ENCODE measurements at regions not wholly inside any gene's neighbourhood (a gene's known extent, or its start where the extent isn't known, plus 50 kb on each side); places are given as distances from the start of the nearest gene placed in this dataset.

DNA sequence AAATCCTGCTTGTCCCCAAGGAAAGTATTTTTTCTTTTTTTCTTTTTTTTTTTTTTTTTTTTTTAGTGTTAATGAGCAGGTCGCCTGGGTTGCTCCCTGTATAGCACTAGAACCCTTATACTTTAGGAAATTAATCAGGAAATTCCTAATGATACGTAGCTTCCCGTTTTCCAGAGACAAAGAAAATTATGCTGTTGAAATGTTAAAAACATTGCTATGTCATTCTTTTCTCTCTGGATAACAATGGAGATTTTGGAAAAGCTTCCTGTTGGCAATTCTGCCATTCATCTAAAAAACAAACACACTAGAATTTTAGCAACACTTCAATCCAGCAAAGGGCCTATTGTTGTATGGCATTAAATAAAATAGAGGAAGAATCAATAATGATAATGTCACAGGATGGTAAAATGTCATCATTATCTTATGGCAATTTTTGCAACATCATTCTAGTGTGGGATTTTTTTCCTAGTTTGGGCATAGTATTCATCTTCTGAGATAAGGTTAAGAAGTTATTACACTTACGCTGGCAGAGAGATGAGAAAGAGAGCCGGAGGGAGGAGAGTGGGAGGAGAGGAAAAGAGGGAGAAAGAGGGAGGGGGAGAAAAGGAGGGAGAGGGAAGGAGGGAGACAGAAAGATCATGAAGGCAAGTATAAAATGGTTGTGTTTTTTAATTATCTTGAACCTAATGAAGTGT is 315.8 kb upstream of the PDE4D start:
- TF ChIP-seq, protein P1, sequence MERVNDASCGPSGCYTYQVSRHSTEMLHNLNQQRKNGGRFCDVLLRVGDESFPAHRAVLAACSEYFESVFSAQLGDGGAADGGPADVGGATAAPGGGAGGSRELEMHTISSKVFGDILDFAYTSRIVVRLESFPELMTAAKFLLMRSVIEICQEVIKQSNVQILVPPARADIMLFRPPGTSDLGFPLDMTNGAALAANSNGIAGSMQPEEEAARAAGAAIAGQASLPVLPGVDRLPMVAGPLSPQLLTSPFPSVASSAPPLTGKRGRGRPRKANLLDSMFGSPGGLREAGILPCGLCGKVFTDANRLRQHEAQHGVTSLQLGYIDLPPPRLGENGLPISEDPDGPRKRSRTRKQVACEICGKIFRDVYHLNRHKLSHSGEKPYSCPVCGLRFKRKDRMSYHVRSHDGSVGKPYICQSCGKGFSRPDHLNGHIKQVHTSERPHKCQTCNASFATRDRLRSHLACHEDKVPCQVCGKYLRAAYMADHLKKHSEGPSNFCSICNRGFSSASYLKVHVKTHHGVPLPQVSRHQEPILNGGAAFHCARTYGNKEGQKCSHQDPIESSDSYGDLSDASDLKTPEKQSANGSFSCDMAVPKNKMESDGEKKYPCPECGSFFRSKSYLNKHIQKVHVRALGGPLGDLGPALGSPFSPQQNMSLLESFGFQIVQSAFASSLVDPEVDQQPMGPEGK (tag by site-specific recombination; IDR thresholded peaks at IDR 0.05): no peak
- TF ChIP-seq, protein P2, sequence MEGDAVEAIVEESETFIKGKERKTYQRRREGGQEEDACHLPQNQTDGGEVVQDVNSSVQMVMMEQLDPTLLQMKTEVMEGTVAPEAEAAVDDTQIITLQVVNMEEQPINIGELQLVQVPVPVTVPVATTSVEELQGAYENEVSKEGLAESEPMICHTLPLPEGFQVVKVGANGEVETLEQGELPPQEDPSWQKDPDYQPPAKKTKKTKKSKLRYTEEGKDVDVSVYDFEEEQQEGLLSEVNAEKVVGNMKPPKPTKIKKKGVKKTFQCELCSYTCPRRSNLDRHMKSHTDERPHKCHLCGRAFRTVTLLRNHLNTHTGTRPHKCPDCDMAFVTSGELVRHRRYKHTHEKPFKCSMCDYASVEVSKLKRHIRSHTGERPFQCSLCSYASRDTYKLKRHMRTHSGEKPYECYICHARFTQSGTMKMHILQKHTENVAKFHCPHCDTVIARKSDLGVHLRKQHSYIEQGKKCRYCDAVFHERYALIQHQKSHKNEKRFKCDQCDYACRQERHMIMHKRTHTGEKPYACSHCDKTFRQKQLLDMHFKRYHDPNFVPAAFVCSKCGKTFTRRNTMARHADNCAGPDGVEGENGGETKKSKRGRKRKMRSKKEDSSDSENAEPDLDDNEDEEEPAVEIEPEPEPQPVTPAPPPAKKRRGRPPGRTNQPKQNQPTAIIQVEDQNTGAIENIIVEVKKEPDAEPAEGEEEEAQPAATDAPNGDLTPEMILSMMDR (tag by site-specific recombination; IDR thresholded peaks at IDR 0.05): no peak
- no peak for TF ChIP-seq OVOL3 (tag by site-specific recombination; IDR thresholded peaks at IDR 0.05)
